ENCODE measurements at regions not wholly inside any gene's neighbourhood (a gene's known extent, or its start where the extent isn't known, plus 50 kb on each side); places are given as distances from the start of the nearest gene placed in this dataset.

DNA sequence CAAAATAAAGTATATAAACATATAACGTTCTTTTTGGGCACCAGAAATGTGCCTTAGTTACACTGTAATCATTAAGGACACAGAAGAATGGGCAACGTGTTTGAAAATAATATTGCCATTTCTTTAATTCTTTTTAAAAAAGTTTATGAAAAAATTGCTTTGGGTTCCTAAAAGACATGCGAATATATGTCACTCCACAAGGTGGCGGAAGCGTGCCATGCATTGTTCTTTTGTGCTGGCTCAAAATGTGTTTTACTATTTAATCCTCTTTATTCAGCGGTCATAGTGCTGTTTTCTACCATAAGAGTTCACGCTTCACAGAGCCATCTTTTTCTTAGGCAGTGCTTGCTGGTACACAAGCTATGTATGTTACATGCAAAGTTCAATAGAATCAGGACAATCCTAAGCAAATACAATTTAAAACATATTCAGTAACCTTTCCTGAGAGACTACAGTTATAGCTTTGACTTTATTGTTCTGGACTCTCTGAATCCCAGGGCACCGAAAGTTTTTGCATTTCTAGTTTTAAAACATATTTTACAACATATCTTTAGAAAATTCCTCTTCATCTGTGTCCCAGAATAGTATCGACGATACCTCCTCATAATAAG lies 147.8 kb upstream of the ERBB4 start:
- Histone ChIP-seq H3K27me3 (peaks cover 0 to 8% (median 0%) of the 10 kb centered on the region in 7 donors), H3K4me3 (no peak overlapping the region), H3K27ac (no peak overlapping the region), H3K9me3 (no peaks in the 10 kb centered on the region), H3K4me1 (no peaks in the 10 kb centered on the region), H3K36me3 (no peaks in the 10 kb centered on the region)
- DNase-seq (peak; percentile 19 to 22), ATAC-seq (peak in 1 of 8 donors; percentile 41)
- TF ChIP-seq, protein P1, sequence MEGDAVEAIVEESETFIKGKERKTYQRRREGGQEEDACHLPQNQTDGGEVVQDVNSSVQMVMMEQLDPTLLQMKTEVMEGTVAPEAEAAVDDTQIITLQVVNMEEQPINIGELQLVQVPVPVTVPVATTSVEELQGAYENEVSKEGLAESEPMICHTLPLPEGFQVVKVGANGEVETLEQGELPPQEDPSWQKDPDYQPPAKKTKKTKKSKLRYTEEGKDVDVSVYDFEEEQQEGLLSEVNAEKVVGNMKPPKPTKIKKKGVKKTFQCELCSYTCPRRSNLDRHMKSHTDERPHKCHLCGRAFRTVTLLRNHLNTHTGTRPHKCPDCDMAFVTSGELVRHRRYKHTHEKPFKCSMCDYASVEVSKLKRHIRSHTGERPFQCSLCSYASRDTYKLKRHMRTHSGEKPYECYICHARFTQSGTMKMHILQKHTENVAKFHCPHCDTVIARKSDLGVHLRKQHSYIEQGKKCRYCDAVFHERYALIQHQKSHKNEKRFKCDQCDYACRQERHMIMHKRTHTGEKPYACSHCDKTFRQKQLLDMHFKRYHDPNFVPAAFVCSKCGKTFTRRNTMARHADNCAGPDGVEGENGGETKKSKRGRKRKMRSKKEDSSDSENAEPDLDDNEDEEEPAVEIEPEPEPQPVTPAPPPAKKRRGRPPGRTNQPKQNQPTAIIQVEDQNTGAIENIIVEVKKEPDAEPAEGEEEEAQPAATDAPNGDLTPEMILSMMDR (IDR thresholded peaks at IDR 0.05), result peak; percentile 60 to 90 (median 83)
- intact Hi-C loops (cut with DNase I), result loop anchor here in 9 of 10 donors (2.0 to 10.0 kb wide), 11 partner anchors 88 to 561 kb away; partner anchors contain the start of gene IKZF2 (in 5 of the 9)
- 26% methylated on average over 10 of the region's 10 CpGs for WGBS, 2 donors

DNA sequence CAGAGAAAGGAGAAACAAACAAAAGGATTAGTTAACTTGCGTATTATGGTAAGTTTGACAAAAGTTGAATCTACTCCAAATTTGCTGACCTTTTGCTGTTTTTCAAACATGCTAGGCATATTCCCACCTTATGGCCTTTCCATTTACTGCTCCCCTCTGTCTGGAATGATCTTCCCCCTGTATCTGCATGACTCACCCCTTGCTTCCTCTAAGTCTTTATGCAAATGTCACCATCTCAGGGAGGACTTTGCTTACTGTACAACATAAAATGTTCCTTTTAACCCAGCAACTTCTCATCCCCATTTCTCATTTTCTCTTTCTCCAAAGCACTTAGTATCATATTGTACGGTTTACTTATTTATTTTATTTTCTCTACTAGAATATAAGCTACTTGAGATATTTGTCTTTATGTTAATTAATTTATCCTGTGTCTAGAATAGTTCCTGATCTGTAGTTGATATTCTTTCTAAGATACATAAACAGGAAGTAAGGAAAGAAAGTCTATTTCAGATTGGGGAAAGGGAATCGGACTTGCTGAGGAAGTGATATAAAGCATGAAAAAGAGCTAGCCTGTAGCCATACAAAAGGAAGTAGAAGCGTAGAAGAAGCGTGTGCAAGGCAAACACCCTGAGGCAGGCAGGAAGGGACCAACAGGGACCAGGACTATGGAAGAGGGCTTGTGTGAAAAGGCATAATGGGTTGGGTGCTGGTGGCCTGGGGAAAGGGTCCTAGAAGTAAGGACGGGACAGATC lies 144.9 kb upstream of the ERBB4 start:
- no peaks in the 10 kb centered on the region for H3K4me1 ChIP-seq
- no peak for DNase-seq
- intact Hi-C loops (cut with DNase I), result loop anchor here in 3 of 10 donors (10.0 kb wide), 5 partner anchors 91 to 561 kb away; partner anchors contain the start of gene IKZF2 (in 1 of the 3)
- H3K9me3 ChIP-seq, result no peaks in the 10 kb centered on the region
- ATAC-seq, result no peak
- peaks cover 0 to 12% (median 0%) of the 10 kb centered on the region in 7 donors for H3K27me3 ChIP-seq
- TF ChIP-seq, protein P1 (IDR thresholded peaks at IDR 0.05), result no peak
- WGBS, 2 donors, result 59 to 68% methylated on average over 6 of the region's 6 CpGs
- H3K36me3 ChIP-seq, result no peaks in the 10 kb centered on the region
- no peak overlapping the region for H3K27ac ChIP-seq
- no peak overlapping the region for H3K4me3 ChIP-seq

DNA sequence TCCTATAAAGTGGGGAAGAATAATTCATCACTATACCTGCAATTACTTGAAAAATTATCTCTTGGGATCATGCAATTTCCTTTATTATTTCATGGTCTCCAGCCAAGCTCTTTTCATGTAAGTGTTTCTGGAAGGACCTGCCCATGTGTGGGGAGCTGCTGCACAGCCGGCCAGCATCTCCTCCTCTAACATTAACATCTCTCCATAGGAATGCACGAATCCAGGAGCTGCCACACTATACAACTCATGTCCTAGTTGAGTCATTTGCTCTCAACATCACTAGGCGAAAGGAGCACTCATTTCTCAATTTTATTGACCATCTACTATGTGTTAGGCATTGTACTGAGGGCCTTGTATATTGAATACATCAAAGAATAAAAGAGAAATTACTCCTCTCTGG lies 144.3 kb upstream of the ERBB4 start:
- Histone ChIP-seq H3K4me1 (no peaks in the 10 kb centered on the region), H3K36me3 (no peaks in the 10 kb centered on the region), H3K9me3 (no peaks in the 10 kb centered on the region), H3K27me3 (peaks cover 0 to 12% (median 0%) of the 10 kb centered on the region in 7 donors), H3K27ac (no peak overlapping the region), H3K4me3 (no peak overlapping the region)
- 78 to 79% methylated on average over 3 of the region's 3 CpGs for WGBS, 2 donors
- intact Hi-C loops (cut with DNase I), result loop anchor here in 3 of 10 donors (10.0 kb wide), 5 partner anchors 92 to 562 kb away; partner anchors contain the start of gene IKZF2 (in 1 of the 3)
- TF ChIP-seq, protein P1 (IDR thresholded peaks at IDR 0.05), result no peak
- no peak for ATAC-seq
- no peak for DNase-seq

DNA sequence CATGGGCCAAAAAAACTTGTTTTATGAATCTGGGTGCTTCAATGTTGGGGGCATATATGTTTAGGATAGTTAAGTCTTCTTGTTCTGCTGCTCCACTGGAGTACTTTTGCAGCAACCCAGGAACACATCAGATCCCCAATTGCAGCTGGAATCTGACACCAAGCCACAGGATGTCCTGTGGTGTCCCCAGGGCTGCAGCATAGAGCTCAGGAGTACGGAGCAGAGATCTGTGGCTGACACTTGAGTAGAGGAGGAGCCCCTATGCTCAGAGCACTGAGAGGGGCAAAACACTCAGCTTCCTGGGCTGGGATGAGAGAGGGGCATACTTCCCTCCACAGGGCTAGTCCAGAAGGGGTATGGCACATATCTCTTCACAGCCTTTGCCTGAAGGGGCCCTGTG lies 138.9 kb upstream of the ERBB4 start:
- TF ChIP-seq, protein P1 (IDR thresholded peaks at IDR 0.05), result no peak
- intact Hi-C loops (cut with DNase I), result no loop called here
- no peaks in the 10 kb centered on the region for H3K36me3 ChIP-seq
- no peaks in the 10 kb centered on the region for H3K9me3 ChIP-seq
- H3K4me1 ChIP-seq, result no peaks in the 10 kb centered on the region
- WGBS, 2 donors, result 27 to 32% methylated on average over 1 of the region's 1 CpG
- ATAC-seq, result no peak
- no peak for DNase-seq
- H3K4me3 ChIP-seq, result no peak overlapping the region
- no peak overlapping the region for H3K27ac ChIP-seq
- peaks cover 0 to 15% (median 0%) of the 10 kb centered on the region in 7 donors for H3K27me3 ChIP-seq
